ENCODE measurements at regions not wholly inside any gene's neighbourhood (a gene's known extent, or its start where the extent isn't known, plus 50 kb on each side); places are given as distances from the start of the nearest gene placed in this dataset.
"Not testable (repeated sequence)": the region's sequence is repeated elsewhere in the genome, so short reads cannot be mapped to it uniquely, and the experiment has no call there.

- Histone ChIP-seq H3K4me2 (ENCODE audit: low read length) (no peak overlapping the region), H3K9me3 (ENCODE audit: low read length) (no peaks in the 10 kb centered on the region), H3F3A (ENCODE audit: insufficient read depth, low read length, poor library complexity, severe bottlenecking) (no peaks in the 10 kb centered on the region), H3K9ac (ENCODE audit: low read length) (no peak overlapping the region), H3K27me3 (ENCODE audit: insufficient read depth, low read depth, low read length) (no peaks in the 10 kb centered on the region), H3K4me3 (ENCODE audit: low read length) (no peak overlapping the region), H3K27ac (ENCODE audit: low read length) (no peak overlapping the region), H4K20me1 (ENCODE audit: insufficient read depth) (no peaks in the 10 kb centered on the region), H3K79me2 (replicated peaks; ENCODE audit: insufficient read depth, low read length) (no peaks in the 10 kb centered on the region), H3K36me3 (ENCODE audit: insufficient read depth, low read length) (no peaks in the 10 kb centered on the region), H3K9me2 (ENCODE audit: insufficient read depth, low read length) (no peaks in the 10 kb centered on the region), H2AFZ (ENCODE audit: low read depth, low read length) (no peak overlapping the region)
- TF ChIP-seq POLR2AphosphoS5 (IDR thresholded peaks at IDR 0.05) (no peak), MXI1 (conservative IDR thresholded peaks at IDR 0.05; ENCODE audit: poor library complexity, severe bottlenecking) (no peak), SMC3 (conservative IDR thresholded peaks at IDR 0.05; ENCODE audit: poor library complexity) (no peak), EZH2 (IDR thresholded peaks at IDR 0.05; ENCODE audit: borderline replicate concordance, insufficient read depth, low read length, poor library complexity, severe bottlenecking) (no peak), CTCF (IDR thresholded peaks at IDR 0.05; ENCODE audit: poor library complexity, severe bottlenecking) (no peak)
- TF ChIP-seq, protein P1, sequence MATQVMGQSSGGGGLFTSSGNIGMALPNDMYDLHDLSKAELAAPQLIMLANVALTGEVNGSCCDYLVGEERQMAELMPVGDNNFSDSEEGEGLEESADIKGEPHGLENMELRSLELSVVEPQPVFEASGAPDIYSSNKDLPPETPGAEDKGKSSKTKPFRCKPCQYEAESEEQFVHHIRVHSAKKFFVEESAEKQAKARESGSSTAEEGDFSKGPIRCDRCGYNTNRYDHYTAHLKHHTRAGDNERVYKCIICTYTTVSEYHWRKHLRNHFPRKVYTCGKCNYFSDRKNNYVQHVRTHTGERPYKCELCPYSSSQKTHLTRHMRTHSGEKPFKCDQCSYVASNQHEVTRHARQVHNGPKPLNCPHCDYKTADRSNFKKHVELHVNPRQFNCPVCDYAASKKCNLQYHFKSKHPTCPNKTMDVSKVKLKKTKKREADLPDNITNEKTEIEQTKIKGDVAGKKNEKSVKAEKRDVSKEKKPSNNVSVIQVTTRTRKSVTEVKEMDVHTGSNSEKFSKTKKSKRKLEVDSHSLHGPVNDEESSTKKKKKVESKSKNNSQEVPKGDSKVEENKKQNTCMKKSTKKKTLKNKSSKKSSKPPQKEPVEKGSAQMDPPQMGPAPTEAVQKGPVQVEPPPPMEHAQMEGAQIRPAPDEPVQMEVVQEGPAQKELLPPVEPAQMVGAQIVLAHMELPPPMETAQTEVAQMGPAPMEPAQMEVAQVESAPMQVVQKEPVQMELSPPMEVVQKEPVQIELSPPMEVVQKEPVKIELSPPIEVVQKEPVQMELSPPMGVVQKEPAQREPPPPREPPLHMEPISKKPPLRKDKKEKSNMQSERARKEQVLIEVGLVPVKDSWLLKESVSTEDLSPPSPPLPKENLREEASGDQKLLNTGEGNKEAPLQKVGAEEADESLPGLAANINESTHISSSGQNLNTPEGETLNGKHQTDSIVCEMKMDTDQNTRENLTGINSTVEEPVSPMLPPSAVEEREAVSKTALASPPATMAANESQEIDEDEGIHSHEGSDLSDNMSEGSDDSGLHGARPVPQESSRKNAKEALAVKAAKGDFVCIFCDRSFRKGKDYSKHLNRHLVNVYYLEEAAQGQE (IDR thresholded peaks at IDR 0.05; ENCODE audit: borderline replicate concordance): no peak
These were observed 57.8 kb upstream of the SLC39A8 start for GRCh38 chr4:102403116-102403515.

GRCh38 chr4:102404431-102404969 is 59.2 kb upstream of the SLC39A8 start:
- Histone ChIP-seq H3K36me3 (ENCODE audit: insufficient read depth, low read length) (no peaks in the 10 kb centered on the region), H3K9me3 (ENCODE audit: low read length) (no peaks in the 10 kb centered on the region), H3K9ac (ENCODE audit: low read length) (no peak overlapping the region), H3K4me3 (ENCODE audit: low read length) (no peak overlapping the region), H3K27ac (ENCODE audit: low read length) (no peak overlapping the region), H3F3A (ENCODE audit: insufficient read depth, low read length, poor library complexity, severe bottlenecking) (no peaks in the 10 kb centered on the region), H3K27me3 (ENCODE audit: insufficient read depth, low read depth, low read length) (no peaks in the 10 kb centered on the region), H2AFZ (ENCODE audit: low read depth, low read length) (no peak overlapping the region), H3K79me2 (replicated peaks; ENCODE audit: insufficient read depth, low read length) (no peaks in the 10 kb centered on the region), H3K9me2 (ENCODE audit: insufficient read depth, low read length) (no peaks in the 10 kb centered on the region), H3K4me2 (ENCODE audit: low read length) (no peak overlapping the region), H4K20me1 (ENCODE audit: insufficient read depth) (no peaks in the 10 kb centered on the region)
- no peak for TF ChIP-seq EP300 (conservative IDR thresholded peaks at IDR 0.05; ENCODE audit: poor library complexity, severe bottlenecking)
- TF ChIP-seq TAF1 (IDR thresholded peaks at IDR 0.05; ENCODE audit: low read depth): no peak
- no peak for TF ChIP-seq SMC3 (conservative IDR thresholded peaks at IDR 0.05; ENCODE audit: poor library complexity)

- Histone ChIP-seq H3K9me2 (ENCODE audit: insufficient read depth, low read length) (no peaks in the 10 kb centered on the region), H4K20me1 (ENCODE audit: insufficient read depth) (no peaks in the 10 kb centered on the region), H3K27me3 (ENCODE audit: insufficient read depth, low read depth, low read length) (no peaks in the 10 kb centered on the region), H3K9me3 (ENCODE audit: low read length) (no peaks in the 10 kb centered on the region), H3F3A (ENCODE audit: insufficient read depth, low read length, poor library complexity, severe bottlenecking) (no peaks in the 10 kb centered on the region), H3K27ac (ENCODE audit: low read length) (no peak overlapping the region), H3K79me2 (replicated peaks; ENCODE audit: insufficient read depth, low read length) (no peaks in the 10 kb centered on the region), H3K4me3 (ENCODE audit: low read length) (no peak overlapping the region), H3K36me3 (ENCODE audit: insufficient read depth, low read length) (no peaks in the 10 kb centered on the region), H2AFZ (ENCODE audit: low read depth, low read length) (no peak overlapping the region), H3K9ac (ENCODE audit: low read length) (no peak overlapping the region), H3K4me2 (ENCODE audit: low read length) (no peak overlapping the region)
- no peak for TF ChIP-seq CTCF (IDR thresholded peaks at IDR 0.05; ENCODE audit: poor library complexity, severe bottlenecking)
- TF ChIP-seq RAD21 (conservative IDR thresholded peaks at IDR 0.05): no peak
- no peak for TF ChIP-seq SMC3 (conservative IDR thresholded peaks at IDR 0.05; ENCODE audit: poor library complexity)
- TF ChIP-seq EP300 (conservative IDR thresholded peaks at IDR 0.05; ENCODE audit: poor library complexity, severe bottlenecking): no peak
These were observed 60.6 kb upstream of the SLC39A8 start for GRCh38 chr4:102405821-102406401.

GRCh38 chr4:102410884-102411283 is 65.6 kb upstream of the SLC39A8 start:
- not testable (repeated sequence) for H3K79me2 ChIP-seq (replicated peaks; ENCODE audit: insufficient read depth, low read length); H3K4me3 ChIP-seq (ENCODE audit: low read length); H3K9me2 ChIP-seq (ENCODE audit: insufficient read depth, low read length); H3K36me3 ChIP-seq (ENCODE audit: insufficient read depth, low read length); H4K20me1 ChIP-seq (ENCODE audit: insufficient read depth); H3K9me3 ChIP-seq (ENCODE audit: low read length); H3K27me3 ChIP-seq (ENCODE audit: insufficient read depth, low read depth, low read length); H3K4me2 ChIP-seq (ENCODE audit: low read length); H3F3A ChIP-seq (ENCODE audit: insufficient read depth, low read length, poor library complexity, severe bottlenecking); H3K9ac ChIP-seq (ENCODE audit: low read length); H3K27ac ChIP-seq (ENCODE audit: low read length); H2AFZ ChIP-seq (ENCODE audit: low read depth, low read length)

Measured in neural cell (in vitro differentiated cells).